ENCODE measurements at regions not wholly inside any gene's neighbourhood (a gene's known extent, or its start where the extent isn't known, plus 50 kb on each side); places are given as distances from the start of the nearest gene placed in this dataset.

- H3K36me3 Mint-ChIP-seq (ENCODE audit: low read depth) = no peaks in the 10 kb centered on the region
- H3K9me3 Mint-ChIP-seq = no peaks in the 10 kb centered on the region
- H3K4me3 Mint-ChIP-seq = no peak overlapping the region
- intact Hi-C loops (cut with micrococcal nuclease) = no loop called here
- no peak overlapping the region for H3K27ac Mint-ChIP-seq
- H3K4me1 Mint-ChIP-seq (ENCODE audit: low read depth) = peaks cover 5% of the 10 kb centered on the region
- no peaks in the 10 kb centered on the region for H3K27me3 Mint-ChIP-seq
Observed at GRCh38 chr6:40893021-40893420, 146.0 kb downstream of the UNC5CL start.

DNA sequence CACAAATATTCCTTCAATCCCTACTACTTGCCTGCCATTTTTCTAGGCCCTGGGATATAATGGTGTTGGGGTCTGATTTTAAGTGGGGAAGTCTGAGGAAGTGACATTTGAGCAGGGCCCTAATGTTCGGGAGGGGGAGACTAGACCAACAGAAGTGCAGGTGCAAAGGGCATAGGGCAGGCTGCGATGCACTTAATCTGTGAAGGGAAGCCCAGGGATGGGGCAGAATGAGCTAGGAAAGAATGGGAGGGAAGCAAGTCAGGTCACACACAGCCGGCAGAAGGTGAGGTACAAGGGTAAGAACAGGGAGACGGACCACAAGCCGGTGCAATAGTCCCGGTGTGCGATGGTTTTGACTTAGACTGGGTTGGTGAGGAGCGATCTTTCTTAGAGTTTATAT, 146.8 kb downstream of the UNC5CL start:
- Mint-ChIP-seq H3K27ac (no peak overlapping the region), H3K4me1 (ENCODE audit: low read depth) (peaks cover 5% of the 10 kb centered on the region), H3K36me3 (ENCODE audit: low read depth) (no peaks in the 10 kb centered on the region), H3K27me3 (no peaks in the 10 kb centered on the region), H3K4me3 (no peak overlapping the region), H3K9me3 (no peaks in the 10 kb centered on the region)
- intact Hi-C loops (cut with micrococcal nuclease) = no loop called here

- no peaks in the 10 kb centered on the region for H3K27me3 Mint-ChIP-seq
- no peak overlapping the region for H3K4me3 Mint-ChIP-seq
- intact Hi-C loops (cut with micrococcal nuclease) = no loop called here
- no peaks in the 10 kb centered on the region for H3K9me3 Mint-ChIP-seq
- no peaks in the 10 kb centered on the region for H3K36me3 Mint-ChIP-seq (ENCODE audit: low read depth)
- no peak overlapping the region for H3K27ac Mint-ChIP-seq
- peaks cover 5% of the 10 kb centered on the region for H3K4me1 Mint-ChIP-seq (ENCODE audit: low read depth)
Observed at GRCh38 chr6:40891686-40892085, 147.3 kb downstream of the UNC5CL start.

GRCh38 chr6:40891131-40891530, 147.9 kb downstream of the UNC5CL start:
- intact Hi-C loops (cut with micrococcal nuclease) = no loop called here
- H3K27ac Mint-ChIP-seq = no peak overlapping the region
- peaks cover 5% of the 10 kb centered on the region for H3K4me1 Mint-ChIP-seq (ENCODE audit: low read depth)
- no peaks in the 10 kb centered on the region for H3K9me3 Mint-ChIP-seq
- H3K36me3 Mint-ChIP-seq (ENCODE audit: low read depth) = no peaks in the 10 kb centered on the region
- H3K4me3 Mint-ChIP-seq = no peak overlapping the region
- no peaks in the 10 kb centered on the region for H3K27me3 Mint-ChIP-seq

GRCh38 chr6:40889137-40889832, 149.7 kb downstream of the UNC5CL start:
- H3K4me3 Mint-ChIP-seq = no peak overlapping the region
- no peaks in the 10 kb centered on the region for H3K9me3 Mint-ChIP-seq
- intact Hi-C loops (cut with micrococcal nuclease) = no loop called here
- no peak overlapping the region for H3K27ac Mint-ChIP-seq
- no peaks in the 10 kb centered on the region for H3K36me3 Mint-ChIP-seq (ENCODE audit: low read depth)
- no peaks in the 10 kb centered on the region for H3K4me1 Mint-ChIP-seq (ENCODE audit: low read depth)
- H3K27me3 Mint-ChIP-seq = no peaks in the 10 kb centered on the region

- intact Hi-C loops (cut with micrococcal nuclease) = no loop called here
- Mint-ChIP-seq H3K36me3 (ENCODE audit: low read depth) (no peaks in the 10 kb centered on the region), H3K9me3 (no peaks in the 10 kb centered on the region), H3K4me1 (ENCODE audit: low read depth) (no peaks in the 10 kb centered on the region), H3K27me3 (no peaks in the 10 kb centered on the region), H3K27ac (no peak overlapping the region), H3K4me3 (no peak overlapping the region)
Observed at GRCh38 chr6:40888456-40888990, 150.5 kb downstream of the UNC5CL start.

DNA sequence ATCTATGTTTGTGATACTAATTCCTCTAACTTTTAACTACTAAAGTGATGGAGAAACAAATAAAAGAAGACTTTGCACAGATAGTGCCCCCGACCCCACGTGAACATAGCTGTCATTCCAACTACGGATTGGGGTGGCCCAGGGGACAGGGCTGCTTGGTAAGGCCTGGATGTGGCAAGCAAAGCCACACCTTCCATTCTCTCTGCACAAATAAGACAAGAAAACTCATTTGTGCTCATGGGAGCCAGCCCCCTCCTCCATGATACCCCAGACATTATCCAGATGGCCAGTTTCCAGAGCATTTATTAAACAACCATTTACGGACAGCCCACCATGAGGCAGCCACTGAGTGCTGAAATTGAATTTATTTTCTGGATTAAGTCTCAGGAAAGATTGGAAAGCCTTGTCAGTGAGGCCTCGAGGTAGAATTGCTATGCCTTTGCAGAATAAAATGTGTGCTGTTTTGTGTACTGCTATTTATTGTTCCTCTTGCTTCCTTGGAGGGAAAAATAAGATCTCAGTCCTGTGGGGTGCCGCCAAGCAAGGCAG, 151.2 kb downstream of the UNC5CL start:
- Mint-ChIP-seq H3K9me3 (no peaks in the 10 kb centered on the region), H3K36me3 (ENCODE audit: low read depth) (no peaks in the 10 kb centered on the region), H3K27me3 (no peaks in the 10 kb centered on the region), H3K4me3 (no peak overlapping the region), H3K4me1 (ENCODE audit: low read depth) (no peaks in the 10 kb centered on the region), H3K27ac (no peak overlapping the region)
- intact Hi-C loops (cut with micrococcal nuclease) = no loop called here

DNA sequence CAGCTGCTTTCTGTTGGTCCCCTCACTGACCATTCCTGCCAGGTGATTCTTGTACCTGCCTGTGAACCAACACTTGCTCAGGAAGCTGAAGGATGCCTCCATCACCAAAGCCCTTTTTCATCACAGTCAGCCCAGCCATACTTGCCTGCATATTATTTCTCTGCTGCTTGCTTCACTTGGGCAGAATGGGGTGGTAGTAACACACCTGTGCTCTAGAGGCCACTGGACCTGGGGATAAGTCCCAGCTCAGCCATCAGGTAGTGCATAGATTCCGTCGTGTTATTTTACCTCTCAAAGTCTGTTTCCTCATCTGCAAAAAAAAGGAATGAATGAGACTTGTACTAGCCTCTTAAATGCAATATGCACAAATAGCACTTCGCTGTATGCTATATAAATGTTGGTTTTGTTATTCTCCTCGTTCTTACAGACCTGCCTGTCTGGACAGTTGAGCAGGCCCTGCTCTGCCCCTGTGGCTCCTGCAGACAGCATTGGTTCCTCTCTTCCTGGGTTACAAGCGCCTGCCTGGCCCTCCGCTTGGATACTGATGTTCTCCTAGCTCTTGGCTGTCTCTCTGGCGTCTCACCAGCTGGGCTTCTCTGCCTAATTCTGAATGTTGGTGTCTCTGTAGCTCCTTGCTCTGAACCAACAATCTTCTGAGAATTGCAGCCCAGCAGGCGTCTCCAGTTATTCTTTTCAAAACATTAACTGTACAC, 151.8 kb downstream of the UNC5CL start:
- no peak overlapping the region for H3K4me3 Mint-ChIP-seq
- no peak overlapping the region for H3K27ac Mint-ChIP-seq
- H3K4me1 Mint-ChIP-seq (ENCODE audit: low read depth) = no peaks in the 10 kb centered on the region
- intact Hi-C loops (cut with micrococcal nuclease) = no loop called here
- no peaks in the 10 kb centered on the region for H3K9me3 Mint-ChIP-seq
- H3K36me3 Mint-ChIP-seq (ENCODE audit: low read depth) = no peaks in the 10 kb centered on the region
- no peaks in the 10 kb centered on the region for H3K27me3 Mint-ChIP-seq

- H3K27me3 Mint-ChIP-seq = peaks cover 4% of the 10 kb centered on the region
Observed at GRCh38 chr6:40885139-40885774, 153.8 kb downstream of the UNC5CL start.

DNA sequence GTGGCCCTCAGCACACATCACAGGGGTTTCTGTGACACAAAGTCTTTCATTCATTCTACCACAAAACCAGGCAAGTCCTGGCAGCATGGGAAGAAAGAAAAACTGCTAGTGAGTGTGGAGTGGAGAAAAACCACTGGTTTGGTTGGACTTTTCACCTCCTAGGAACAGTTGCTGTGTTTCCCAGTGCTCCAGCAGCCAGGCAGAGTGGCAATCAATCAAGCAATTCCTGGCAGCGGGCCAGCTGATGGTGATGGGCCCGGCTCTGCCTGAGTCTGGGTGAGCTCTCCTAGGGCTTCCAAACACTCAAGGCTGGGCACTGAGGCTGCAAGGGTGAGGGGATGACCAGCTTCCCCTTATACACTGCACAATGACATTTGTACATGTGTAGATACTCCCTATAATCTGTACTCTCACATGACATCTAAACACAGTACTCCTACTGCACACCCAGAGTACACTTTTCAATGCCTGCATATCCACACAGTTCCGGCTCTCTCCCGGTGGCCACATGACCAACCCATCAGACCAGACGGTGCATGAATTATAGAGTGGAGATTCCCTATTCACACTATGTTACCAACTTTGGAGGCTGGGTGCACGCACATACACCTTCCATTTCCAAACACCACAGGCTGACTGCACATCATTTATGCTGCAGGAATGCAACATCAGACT, 156.6 kb downstream of the UNC5CL start:
- H3K27ac Mint-ChIP-seq = no peak overlapping the region
- H3K27me3 Mint-ChIP-seq = peaks cover 5% of the 10 kb centered on the region
- H3K4me1 Mint-ChIP-seq (ENCODE audit: low read depth) = peaks cover 5% of the 10 kb centered on the region

More at GRCh38 chr6:40885139-40885774, 153.8 kb downstream of the UNC5CL start:
- peaks cover 5% of the 10 kb centered on the region for H3K4me1 Mint-ChIP-seq (ENCODE audit: low read depth)
- no peaks in the 10 kb centered on the region for H3K9me3 Mint-ChIP-seq
- no peak overlapping the region for H3K4me3 Mint-ChIP-seq
- H3K27ac Mint-ChIP-seq = no peak overlapping the region
- H3K36me3 Mint-ChIP-seq (ENCODE audit: low read depth) = no peaks in the 10 kb centered on the region
- intact Hi-C loops (cut with micrococcal nuclease) = no loop called here

GRCh38 chr6:40881501-40881900, 157.5 kb downstream of the UNC5CL start:
- Mint-ChIP-seq H3K4me1 (ENCODE audit: low read depth) (peaks cover 5% of the 10 kb centered on the region), H3K9me3 (peaks cover 8% of the 10 kb centered on the region), H3K27me3 (peaks cover 6% of the 10 kb centered on the region), H3K4me3 (no peak overlapping the region), H3K36me3 (ENCODE audit: low read depth) (no peaks in the 10 kb centered on the region), H3K27ac (no peak overlapping the region)
- intact Hi-C loops (cut with micrococcal nuclease) = no loop called here

More for the DNA sequence above, 156.6 kb downstream of the UNC5CL start:
- intact Hi-C loops (cut with micrococcal nuclease) = no loop called here
- peaks cover 8% of the 10 kb centered on the region for H3K9me3 Mint-ChIP-seq
- no peaks in the 10 kb centered on the region for H3K36me3 Mint-ChIP-seq (ENCODE audit: low read depth)
- H3K4me3 Mint-ChIP-seq = no peak overlapping the region

- H3K27me3 Mint-ChIP-seq = peaks cover 8% of the 10 kb centered on the region
- H3K4me3 Mint-ChIP-seq = no peak overlapping the region
- no peak overlapping the region for H3K27ac Mint-ChIP-seq
- intact Hi-C loops (cut with micrococcal nuclease) = no loop called here
- peaks cover 5% of the 10 kb centered on the region for H3K4me1 Mint-ChIP-seq (ENCODE audit: low read depth)
- peaks cover 8% of the 10 kb centered on the region for H3K9me3 Mint-ChIP-seq
- H3K36me3 Mint-ChIP-seq (ENCODE audit: low read depth) = no peaks in the 10 kb centered on the region
Observed at GRCh38 chr6:40880906-40881305, 158.1 kb downstream of the UNC5CL start.

GRCh38 chr6:40879169-40879568, 159.9 kb downstream of the UNC5CL start:
- intact Hi-C loops (cut with micrococcal nuclease) = no loop called here
- H3K4me3 Mint-ChIP-seq = no peak overlapping the region
- H3K27ac Mint-ChIP-seq = no peak overlapping the region

More at GRCh38 chr6:40879169-40879568, 159.9 kb downstream of the UNC5CL start:
- Mint-ChIP-seq H3K36me3 (ENCODE audit: low read depth) (no peaks in the 10 kb centered on the region), H3K9me3 (peaks cover 8% of the 10 kb centered on the region), H3K4me1 (ENCODE audit: low read depth) (peaks cover 5% of the 10 kb centered on the region), H3K27me3 (peaks cover 12% of the 10 kb centered on the region)

All from dendritic cell treated with granulocyte-macrophage colony-stimulating factor and Interleukin-4, amounts not matched to agents 40 ng/mL and 50 ng/mL, for 4 days (primary cell).